HEK293T (cell line): ENCODE measurements at regions not wholly inside any gene's neighbourhood (a gene's known extent, or its start where the extent isn't known, plus 50 kb on each side); places are given as distances from the start of the nearest gene placed in this dataset.

Source experiments
- CTCF ChIA-PET: fragments of 350-600 bp; formaldehyde crosslinking; extraction: SDS; loops from one replicate; lab custom pipeline; 2021; ENCODE audit warnings: antibody characterized with exemption, inconsistent platforms; lab: Yijun Ruan, JAX
- POLR2A ChIA-PET: fragments of 350-600 bp; formaldehyde crosslinking; extraction: SDS; loops from one replicate; lab custom pipeline; 2020; ENCODE audit warnings: antibody characterized with exemption, inconsistent platforms; lab: Yijun Ruan, JAX
- DNase-seq: peaks from one replicate; pipeline ENCODE4 v3.0.0; 2012; ENCODE audit warnings: mixed read lengths; ENCODE audit errors: extremely low spot score
- ARNT ChIP-seq: fragments of 450-650 bp; IDR thresholded peaks from 2 replicates; pipeline ENCODE4 v1.6.1; 2017; ENCODE audit warnings: mild to moderate bottlenecking
- BHLHE40 ChIP-seq: fragments of 450-650 bp; IDR thresholded peaks from 2 replicates; pipeline ENCODE4 v1.6.1; 2016; ENCODE audit warnings: mild to moderate bottlenecking, moderate library complexity, borderline replicate concordance
- CTBP1 ChIP-seq: fragments of 450-650 bp; IDR thresholded peaks from 2 replicates; pipeline ENCODE4 v1.6.1; 2016; ENCODE audit warnings: borderline replicate concordance
- ELF4 ChIP-seq: fragments of 450-650 bp; IDR thresholded peaks from 2 replicates; pipeline ENCODE4 v1.6.1; 2017; ENCODE audit warnings: antibody characterized with exemption
- FOXA1 ChIP-seq: fragments of 450-650 bp; IDR thresholded peaks from 2 replicates; pipeline ENCODE4 v1.6.1; 2016; ENCODE audit warnings: mild to moderate bottlenecking
- FOXK2 ChIP-seq: fragments of 450-650 bp; IDR thresholded peaks from 2 replicates; pipeline ENCODE4 v1.6.1; 2016; ENCODE audit warnings: mild to moderate bottlenecking
- FOXM1 ChIP-seq: fragments of 450-650 bp; IDR thresholded peaks from 2 replicates; pipeline ENCODE4 v1.6.1; 2017; ENCODE audit warnings: mild to moderate bottlenecking, borderline replicate concordance
- HDGF ChIP-seq: fragments of 450-650 bp; IDR thresholded peaks from 2 replicates; pipeline ENCODE4 v1.6.1; 2017; ENCODE audit warnings: antibody characterized with exemption, borderline replicate concordance
- L3MBTL2 ChIP-seq: fragments of 450-650 bp; conservative IDR thresholded peaks from 2 replicates; pipeline ENCODE4 v1.6.1; 2016; ENCODE audit warnings: mild to moderate bottlenecking
- LEF1 ChIP-seq: fragments of 450-650 bp; IDR thresholded peaks from 2 replicates; pipeline ENCODE4 v1.6.1; 2017; ENCODE audit warnings: mild to moderate bottlenecking, borderline replicate concordance
- NFRKB ChIP-seq: fragments of 450-650 bp; IDR thresholded peaks from 2 replicates; pipeline ENCODE4 v1.6.1; 2016; ENCODE audit warnings: mild to moderate bottlenecking, moderate library complexity
- SP1 ChIP-seq: fragments of 450-650 bp; IDR thresholded peaks from 2 replicates; pipeline ENCODE4 v1.6.1; 2017
- SUZ12 ChIP-seq: fragments of 450-650 bp; IDR thresholded peaks from 2 replicates; pipeline ENCODE4 v1.6.1; 2016; ENCODE audit warnings: mild to moderate bottlenecking
- TARDBP ChIP-seq: fragments of 450-650 bp; IDR thresholded peaks from 2 replicates; pipeline ENCODE4 v1.6.1; 2016
- ZNF384 ChIP-seq: fragments of 450-650 bp; IDR thresholded peaks from 2 replicates; pipeline ENCODE4 v1.6.1; 2016
- TF ChIP-seq, protein P1 (sequence below): fragments of 450-650 bp; IDR thresholded peaks from 2 replicates; pipeline ENCODE4 v1.6.1; 2016

DNA sequence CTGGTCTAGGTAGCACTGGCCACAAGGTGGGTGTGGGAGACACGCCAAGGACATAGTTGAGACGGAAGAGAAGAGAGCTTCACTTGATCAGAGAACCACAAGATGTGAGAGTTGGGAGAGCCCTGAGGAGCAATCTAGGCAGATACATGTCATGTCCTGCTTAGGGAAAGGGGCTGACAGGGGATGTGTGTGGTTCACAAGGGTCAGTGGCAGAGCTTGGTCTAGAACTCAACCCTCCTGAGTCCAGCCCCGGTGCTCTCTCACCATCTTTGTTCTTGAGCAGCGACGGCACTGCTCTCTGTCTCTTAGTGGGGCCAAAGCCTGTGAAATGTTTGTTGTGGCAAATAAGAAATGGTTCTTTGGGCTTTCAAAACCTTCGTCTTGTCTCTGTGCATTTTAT, 243.5 kb upstream of the ROPN1 start:
- DNase-seq: no peak
- POLR2A ChIA-PET: no interaction called here
- CTCF ChIA-PET: no interaction called here
- TF ChIP-seq FOXK2 (no peak), NFRKB (no peak), ZNF384 (no peak), ARNT (no peak), SP1 (no peak)

DNA sequence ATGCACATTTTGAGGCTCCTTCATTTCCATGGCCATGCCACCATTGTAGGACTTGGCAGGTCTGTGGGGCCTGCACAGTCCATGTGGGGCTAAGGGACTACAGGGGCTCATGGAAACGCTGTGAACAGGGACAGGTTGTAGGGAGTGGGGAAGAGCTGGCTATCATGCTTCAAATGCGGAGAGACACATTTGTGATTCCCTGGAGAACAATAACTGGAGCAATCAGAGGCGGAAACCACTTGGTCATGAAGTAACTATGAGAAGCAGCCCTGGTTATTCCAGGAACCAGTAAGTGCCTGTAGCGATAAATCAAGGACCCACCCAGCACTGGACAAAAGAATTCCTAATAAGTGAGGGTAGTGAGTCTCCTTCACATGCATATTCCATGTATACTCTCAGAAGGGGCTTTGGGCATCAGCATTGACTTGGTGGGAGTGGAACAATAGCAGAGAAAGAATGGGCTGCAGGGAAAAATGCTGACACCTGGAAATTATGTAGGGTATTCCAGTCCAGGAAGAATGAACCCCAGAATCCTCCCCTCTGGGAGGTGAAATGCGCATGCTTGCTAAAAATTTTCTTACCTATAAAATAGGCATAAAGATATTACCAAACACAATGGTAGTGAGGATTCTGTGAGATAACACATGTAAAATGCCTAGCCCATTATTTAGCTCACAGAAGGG, 251.4 kb upstream of the ROPN1 start:
- CTCF ChIA-PET: no interaction called here
- DNase-seq: no peak
- POLR2A ChIA-PET: no interaction called here
- TF ChIP-seq FOXM1 (no peak), TARDBP (no peak), NFRKB (no peak), BHLHE40 (no peak), SUZ12 (no peak), ELF4 (no peak), ARNT (no peak), L3MBTL2 (no peak), LEF1 (no peak)

DNA sequence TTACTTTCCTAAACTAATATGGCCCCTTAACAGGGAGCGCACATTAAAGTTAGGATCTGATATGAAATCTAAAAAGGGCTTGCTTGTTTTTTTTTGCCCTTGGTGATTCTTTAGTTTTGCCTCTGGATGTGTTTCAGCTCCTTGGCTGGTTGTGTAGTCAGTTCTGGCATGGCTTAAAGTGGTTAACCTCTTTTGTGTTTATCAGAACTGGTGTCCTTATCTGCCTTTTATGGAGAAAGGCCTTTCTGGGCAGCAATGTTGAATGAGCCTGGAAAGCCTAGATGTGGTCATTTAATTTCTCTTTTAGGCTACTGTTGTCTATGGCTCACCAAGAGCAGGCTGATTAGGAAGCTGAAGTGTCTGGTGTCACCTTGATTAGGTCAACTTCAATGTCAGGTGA, 254.5 kb upstream of the ROPN1 start:
- ChIA-PET CTCF (interaction anchor here (1.2 kb wide), 1 partner anchor 35 kb away, joined by 4 read pairs; no protein-coding TSS in a partner anchor), POLR2A (no interaction called here)
- DNase-seq: no peak
- TF ChIP-seq ZNF384 (no peak), FOXM1 (no peak), LEF1 (no peak), CTBP1 (no peak)
- TF ChIP-seq, protein P1, sequence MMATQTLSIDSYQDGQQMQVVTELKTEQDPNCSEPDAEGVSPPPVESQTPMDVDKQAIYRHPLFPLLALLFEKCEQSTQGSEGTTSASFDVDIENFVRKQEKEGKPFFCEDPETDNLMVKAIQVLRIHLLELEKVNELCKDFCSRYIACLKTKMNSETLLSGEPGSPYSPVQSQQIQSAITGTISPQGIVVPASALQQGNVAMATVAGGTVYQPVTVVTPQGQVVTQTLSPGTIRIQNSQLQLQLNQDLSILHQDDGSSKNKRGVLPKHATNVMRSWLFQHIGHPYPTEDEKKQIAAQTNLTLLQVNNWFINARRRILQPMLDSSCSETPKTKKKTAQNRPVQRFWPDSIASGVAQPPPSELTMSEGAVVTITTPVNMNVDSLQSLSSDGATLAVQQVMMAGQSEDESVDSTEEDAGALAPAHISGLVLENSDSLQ: no peak

DNA sequence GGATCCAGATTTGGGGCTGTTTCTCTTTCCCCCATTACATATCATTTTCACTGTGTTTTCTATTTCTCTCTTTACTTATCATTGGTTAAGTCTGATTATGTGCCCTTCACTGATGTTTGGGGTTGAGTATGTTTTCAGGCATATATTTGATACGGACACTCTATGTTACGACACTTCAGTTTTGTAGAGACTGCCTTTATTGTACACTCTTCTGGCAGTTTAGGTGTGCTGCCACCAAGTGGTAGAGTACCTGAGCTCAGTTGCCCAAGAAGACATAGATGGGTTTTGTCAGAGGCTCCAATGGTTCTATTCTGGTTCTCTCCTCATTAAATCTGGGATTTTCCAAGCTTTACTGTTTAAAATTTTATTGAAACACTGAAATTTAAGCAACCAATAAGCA, 255.0 kb upstream of the ROPN1 start:
- peak; percentile 42 for DNase-seq
- ChIA-PET POLR2A (no interaction called here), CTCF (interaction anchor here (0.7 to 1.2 kb wide), 2 partner anchors 35 to 172 kb away, joined by 3 to 4 read pairs; no protein-coding TSS in a partner anchor)
- TF ChIP-seq BHLHE40 (no peak), ELF4 (no peak), FOXM1 (no peak), ZNF384 (no peak), NFRKB (no peak), SP1 (no peak), HDGF (no peak), ARNT (no peak), FOXA1 (no peak), FOXK2 (no peak), LEF1 (no peak), CTBP1 (no peak), SUZ12 (no peak), TARDBP (no peak), L3MBTL2 (no peak)
- TF ChIP-seq, protein P1: no peak

DNA sequence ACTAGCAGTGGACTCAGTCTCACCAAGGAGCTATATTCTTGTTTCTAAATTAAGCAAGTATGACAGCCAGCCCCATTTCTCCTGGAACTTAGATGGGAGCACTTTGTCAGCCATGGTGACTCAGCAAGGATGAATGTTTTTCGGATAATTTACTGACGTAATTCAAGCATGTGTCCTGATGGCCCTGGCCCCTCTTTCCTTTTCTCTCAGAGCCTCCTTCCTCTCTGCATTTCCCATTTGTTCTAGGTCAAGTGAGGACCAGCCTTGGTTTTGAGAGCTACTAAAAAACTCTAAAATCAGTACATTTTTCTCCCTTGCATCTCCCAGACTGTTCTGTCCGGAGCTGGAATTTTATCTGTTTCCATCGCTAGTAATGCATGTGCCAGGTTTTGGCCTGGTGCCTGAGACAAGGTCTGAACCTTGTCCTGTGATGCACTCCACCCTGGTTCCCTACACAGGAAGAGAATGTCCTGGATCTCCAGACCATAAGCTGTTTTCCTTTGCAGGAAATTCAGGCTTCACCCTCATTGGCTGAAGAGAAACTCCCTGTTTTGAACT, 256.6 kb upstream of the ROPN1 start:
- ChIA-PET CTCF (interaction anchor here (0.7 to 0.9 kb wide), 2 partner anchors 20 to 24 kb away, joined by 3 read pairs; no protein-coding TSS in a partner anchor), POLR2A (no interaction called here)
- no peak for DNase-seq
- TF ChIP-seq ELF4: no peak
- TF ChIP-seq L3MBTL2: no peak
- no peak for TF ChIP-seq FOXA1
- TF ChIP-seq HDGF: no peak
- no peak for TF ChIP-seq ARNT
- TF ChIP-seq, protein P1: no peak

DNA sequence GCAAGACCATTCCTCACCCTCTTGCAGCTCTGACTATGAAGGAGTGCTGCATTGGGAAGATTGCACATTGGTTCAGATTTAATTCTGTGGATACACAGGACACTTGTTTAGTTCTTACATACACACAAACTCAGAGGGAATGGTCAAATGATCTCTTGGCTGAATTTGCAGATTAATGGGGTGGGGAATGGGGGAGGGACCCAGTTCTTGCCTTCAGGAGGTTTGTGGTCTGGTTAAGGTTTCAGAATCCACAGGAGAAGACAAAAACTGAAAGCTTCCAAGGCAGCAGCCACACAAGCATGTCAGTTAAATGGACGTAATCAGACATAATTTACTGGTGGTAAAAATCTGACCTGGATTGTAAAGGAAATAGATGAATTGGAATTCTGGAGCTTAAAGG, 257.1 kb upstream of the ROPN1 start:
- POLR2A ChIA-PET: no interaction called here
- DNase-seq: no peak
- CTCF ChIA-PET: interaction anchor here (0.7 to 0.9 kb wide), 2 partner anchors 19 to 24 kb away, joined by 3 read pairs; no protein-coding TSS in a partner anchor
- no peak for TF ChIP-seq SP1
- no peak for TF ChIP-seq L3MBTL2
- TF ChIP-seq HDGF: no peak
- TF ChIP-seq SUZ12: no peak

DNA sequence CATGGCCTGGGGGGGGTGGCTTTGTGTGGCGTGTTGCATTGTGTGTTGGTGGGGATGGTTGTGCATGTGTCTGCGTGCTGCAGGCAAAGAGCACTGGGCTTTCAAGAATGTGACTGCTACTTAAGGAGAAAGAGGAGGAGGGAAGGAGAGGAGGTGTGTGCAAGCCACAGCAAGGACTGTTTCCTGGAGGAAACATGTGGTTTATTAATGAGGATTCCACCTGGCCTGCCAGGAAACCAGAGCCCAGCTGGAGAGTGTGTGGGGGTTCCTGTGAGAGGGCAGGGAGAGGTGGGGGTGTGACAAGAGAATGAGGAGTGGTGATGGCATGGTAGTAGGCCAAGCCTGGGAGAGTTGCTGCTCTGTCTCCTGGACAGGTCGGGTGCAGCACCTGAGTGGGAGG, 258.1 kb upstream of the ROPN1 start:
- POLR2A ChIA-PET: no interaction called here
- CTCF ChIA-PET: no interaction called here
- no peak for DNase-seq
- TF ChIP-seq TARDBP (no peak), NFRKB (no peak), FOXM1 (no peak), L3MBTL2 (no peak), SP1 (no peak), FOXA1 (no peak), SUZ12 (no peak), CTBP1 (no peak), LEF1 (no peak)
- TF ChIP-seq, protein P1: no peak
